Adrenal gland (tissue), 5 donors: ENCODE measurements at regions not wholly inside any gene's neighbourhood (a gene's known extent, or its start where the extent isn't known, plus 50 kb on each side); places are given as distances from the start of the nearest gene placed in this dataset.

Experiments
- POLR2A ChIP-seq, 2 donors: fragments of 450-650 bp; IDR thresholded peaks; one replicate each; pipeline ENCODE4 v1.6.1; 2017; ENCODE audit warnings: antibody characterized with exemption in 2 of 2, mild to moderate bottlenecking in 2 of 2, moderate library complexity in 1 of 2
- TF ChIP-seq, protein P1 (sequence below), 6 experiments: fragments of 450-650 bp in 4 of 6; fragments of 200-600 bp in 2 of 6; sonication (generic) in 1 of 6; IDR thresholded peaks; 1 replicate in 5 of 6; 2 replicates in 1 of 6; pipeline versions ENCODE4 v1.5.1 to v1.8.0; 2016 to 2021; ENCODE audit warnings: antibody characterized with exemption in 6 of 6, mild to moderate bottlenecking in 2 of 6, moderate library complexity in 1 of 6
- donor health status: DM: no; HTN: no; CAD: no.

DNA sequence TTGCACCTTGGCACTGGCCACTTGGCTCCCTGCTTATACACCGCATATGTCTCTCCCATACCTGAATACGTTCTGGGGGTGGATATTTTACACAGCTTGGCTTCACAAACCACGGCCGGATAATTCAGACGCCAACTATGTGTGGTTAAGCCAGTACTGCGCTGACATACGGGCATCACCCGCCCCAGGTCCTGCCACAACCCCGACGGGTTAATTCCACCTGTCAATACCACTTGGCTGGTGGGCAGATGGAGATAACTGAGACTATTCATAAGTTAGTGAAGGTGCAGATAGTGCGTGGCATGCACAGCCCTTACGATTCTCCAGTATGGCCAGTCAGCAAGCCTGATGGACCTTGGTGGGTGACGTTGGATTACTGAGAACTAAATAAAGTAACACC, 696.3 kb upstream of the AGA start:
- TF ChIP-seq, protein P1, sequence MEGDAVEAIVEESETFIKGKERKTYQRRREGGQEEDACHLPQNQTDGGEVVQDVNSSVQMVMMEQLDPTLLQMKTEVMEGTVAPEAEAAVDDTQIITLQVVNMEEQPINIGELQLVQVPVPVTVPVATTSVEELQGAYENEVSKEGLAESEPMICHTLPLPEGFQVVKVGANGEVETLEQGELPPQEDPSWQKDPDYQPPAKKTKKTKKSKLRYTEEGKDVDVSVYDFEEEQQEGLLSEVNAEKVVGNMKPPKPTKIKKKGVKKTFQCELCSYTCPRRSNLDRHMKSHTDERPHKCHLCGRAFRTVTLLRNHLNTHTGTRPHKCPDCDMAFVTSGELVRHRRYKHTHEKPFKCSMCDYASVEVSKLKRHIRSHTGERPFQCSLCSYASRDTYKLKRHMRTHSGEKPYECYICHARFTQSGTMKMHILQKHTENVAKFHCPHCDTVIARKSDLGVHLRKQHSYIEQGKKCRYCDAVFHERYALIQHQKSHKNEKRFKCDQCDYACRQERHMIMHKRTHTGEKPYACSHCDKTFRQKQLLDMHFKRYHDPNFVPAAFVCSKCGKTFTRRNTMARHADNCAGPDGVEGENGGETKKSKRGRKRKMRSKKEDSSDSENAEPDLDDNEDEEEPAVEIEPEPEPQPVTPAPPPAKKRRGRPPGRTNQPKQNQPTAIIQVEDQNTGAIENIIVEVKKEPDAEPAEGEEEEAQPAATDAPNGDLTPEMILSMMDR (IDR thresholded peaks at IDR 0.05) = no peak
- no peak for TF ChIP-seq POLR2A (IDR thresholded peaks at IDR 0.05)
